Spleen (tissue), 7 donors: ENCODE measurements at regions not wholly inside any gene's neighbourhood (a gene's known extent, or its start where the extent isn't known, plus 50 kb on each side); places are given as distances from the start of the nearest gene placed in this dataset.

ENCODE experiments used
- POLR2A ChIP-seq, 3 donors: fragments of 450-650 bp; IDR thresholded peaks; one replicate each; pipeline ENCODE4 v1.5.1; 2017; ENCODE audit warnings: antibody characterized with exemption in 3 of 3, mild to moderate bottlenecking in 1 of 3
- POLR2AphosphoS5 ChIP-seq, 3 donors: sonication (generic); formaldehyde crosslinking; IDR thresholded peaks; one replicate each; pipeline ENCODE4 v1.5.1; 2017; ENCODE audit warnings: antibody characterized with exemption in 3 of 3
- TF ChIP-seq, protein P1 (sequence below), 11 experiments: fragments of 200-600 bp in 7 of 11; fragments of 450-650 bp in 4 of 11; sonication (generic) in 4 of 11; IDR thresholded peaks in 8 of 11; conservative IDR thresholded peaks in 3 of 11; 1 replicate in 7 of 11; 2 replicates in 4 of 11; pipeline versions ENCODE4 v1.4.0 to v1.8.0; 2016 to 2021; ENCODE audit warnings: antibody characterized with exemption in 11 of 11, inconsistent platforms in 4 of 11, mild to moderate bottlenecking in 1 of 11
- donor health status: DM: no; HTN: no; CAD: no; lungs with moderate emphysema.
- donor health status: DM: no; HTN: no; CAD: no.
- donor health status: DM: no; HTN: no; CAD: no.

DNA sequence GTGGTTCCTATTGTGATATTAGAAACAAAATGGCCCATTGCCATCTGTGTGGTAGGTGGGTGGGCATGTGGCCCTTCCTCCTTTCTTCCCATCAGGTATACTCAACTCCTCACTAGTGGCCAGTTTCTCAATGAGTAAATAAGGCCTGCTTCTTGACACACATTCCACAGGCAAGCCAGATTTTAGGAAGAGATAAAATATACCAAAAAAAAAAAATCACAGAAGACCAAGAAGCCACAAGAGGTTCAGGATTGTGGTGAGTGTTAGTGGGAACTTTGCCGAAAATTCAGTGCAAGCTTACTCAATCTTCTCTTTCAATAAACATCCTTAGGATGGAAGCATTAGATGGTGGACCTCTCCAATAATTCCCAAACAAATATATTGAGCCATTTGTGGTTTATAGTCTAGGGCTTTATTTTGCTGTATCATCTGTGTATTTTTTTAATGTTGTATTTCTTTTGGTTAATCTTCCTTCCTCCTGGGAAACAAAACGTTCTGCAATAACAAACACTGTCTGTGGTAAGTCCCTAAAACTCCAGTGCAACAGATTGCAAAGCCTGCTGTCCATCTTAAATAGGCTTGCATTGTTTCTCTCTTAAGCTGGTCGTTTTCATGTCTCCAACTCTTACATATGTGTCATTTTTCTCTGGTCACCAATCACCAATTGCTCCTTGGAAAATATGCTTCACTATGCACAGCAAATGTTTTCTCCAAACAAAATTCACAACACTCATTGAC lies 289.9 kb upstream of the KITLG start:
- TF ChIP-seq POLR2A (IDR thresholded peaks at IDR 0.05) (no peak), POLR2AphosphoS5 (IDR thresholded peaks at IDR 0.05) (no peak)
- TF ChIP-seq, protein P1, sequence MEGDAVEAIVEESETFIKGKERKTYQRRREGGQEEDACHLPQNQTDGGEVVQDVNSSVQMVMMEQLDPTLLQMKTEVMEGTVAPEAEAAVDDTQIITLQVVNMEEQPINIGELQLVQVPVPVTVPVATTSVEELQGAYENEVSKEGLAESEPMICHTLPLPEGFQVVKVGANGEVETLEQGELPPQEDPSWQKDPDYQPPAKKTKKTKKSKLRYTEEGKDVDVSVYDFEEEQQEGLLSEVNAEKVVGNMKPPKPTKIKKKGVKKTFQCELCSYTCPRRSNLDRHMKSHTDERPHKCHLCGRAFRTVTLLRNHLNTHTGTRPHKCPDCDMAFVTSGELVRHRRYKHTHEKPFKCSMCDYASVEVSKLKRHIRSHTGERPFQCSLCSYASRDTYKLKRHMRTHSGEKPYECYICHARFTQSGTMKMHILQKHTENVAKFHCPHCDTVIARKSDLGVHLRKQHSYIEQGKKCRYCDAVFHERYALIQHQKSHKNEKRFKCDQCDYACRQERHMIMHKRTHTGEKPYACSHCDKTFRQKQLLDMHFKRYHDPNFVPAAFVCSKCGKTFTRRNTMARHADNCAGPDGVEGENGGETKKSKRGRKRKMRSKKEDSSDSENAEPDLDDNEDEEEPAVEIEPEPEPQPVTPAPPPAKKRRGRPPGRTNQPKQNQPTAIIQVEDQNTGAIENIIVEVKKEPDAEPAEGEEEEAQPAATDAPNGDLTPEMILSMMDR (IDR thresholded peaks at IDR 0.05 in 8 of 11, conservative IDR thresholded peaks at IDR 0.05 in 3 of 11): no peak
